BJ (cell line): ENCODE measurements at regions not wholly inside any gene's neighbourhood (a gene's known extent, or its start where the extent isn't known, plus 50 kb on each side); places are given as distances from the start of the nearest gene placed in this dataset.

Experiments
- CTCF ChIA-PET: fragments of 350-600 bp; formaldehyde crosslinking; extraction: SDS; loops from one replicate; lab custom pipeline; 2021; ENCODE audit warnings: antibody characterized with exemption, inconsistent platforms; lab: Yijun Ruan, JAX
- POLR2A ChIA-PET: fragments of 300-600 bp; sonication (Branson Sonifier 250); formaldehyde crosslinking; extraction: SDS; loops from one replicate; lab custom pipeline; 2021; ENCODE audit warnings: antibody characterized with exemption; lab: Charles Lee
- DNase-seq: peaks from one replicate; pipeline ENCODE4 v3.0.0-alpha.2; 2011; ENCODE audit warnings: low read depth
- H3K27me3 ChIP-seq: 2 replicates; pipeline ENCODE4 v1.6.0; 2011; ENCODE audit warnings: low read length; ENCODE audit not compliant: control insufficient read depth, insufficient read depth
- H3K36me3 ChIP-seq: 2 replicates; pipeline ENCODE4 v1.5.1; 2011; ENCODE audit warnings: low read length; ENCODE audit not compliant: control insufficient read depth, insufficient read depth
- H3K4me3 ChIP-seq: 2 replicates; pipeline ENCODE4 v1.5.1; 2011; ENCODE audit warnings: low read depth, mild to moderate bottlenecking, control low read depth, low read length
- CTCF ChIP-seq: IDR thresholded peaks from 2 replicates; pipeline ENCODE4 v1.5.1; 2011; ENCODE audit warnings: low read depth, mild to moderate bottlenecking, control low read depth, inconsistent platforms, low read length, moderate library complexity; ENCODE audit not compliant: insufficient read depth

DNA sequence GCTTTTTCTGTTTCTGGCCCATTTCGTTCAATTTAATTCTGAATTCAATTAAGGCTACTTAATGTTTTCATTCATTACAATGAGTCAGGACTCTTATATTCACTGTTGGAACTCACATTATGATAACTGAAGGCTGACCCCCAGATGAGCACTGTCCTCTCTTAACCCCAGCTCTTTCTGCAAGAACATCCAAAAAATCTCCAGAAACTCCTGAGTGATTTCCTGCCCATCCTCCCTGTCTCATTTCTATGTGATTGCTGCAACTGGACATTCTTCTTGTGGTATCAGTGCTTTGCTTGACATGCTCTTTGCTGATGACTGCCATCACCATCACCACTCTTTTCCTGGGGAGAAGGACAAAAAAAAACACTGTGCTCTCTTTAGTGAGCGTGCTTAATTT is 240.3 kb downstream of the SPRY2 start:
- peak; percentile 22 for DNase-seq
- Histone ChIP-seq H3K27me3 (no peaks in the 10 kb centered on the region), H3K4me3 (no peak overlapping the region), H3K36me3 (no peaks in the 10 kb centered on the region)
- ChIA-PET POLR2A (interaction anchor here (0.5 to 1.0 kb wide), 2 partner anchors 18 to 181 kb away, joined by 3 to 4 read pairs; no protein-coding TSS in a partner anchor), CTCF (no interaction called here)
- TF ChIP-seq CTCF = no peak

DNA sequence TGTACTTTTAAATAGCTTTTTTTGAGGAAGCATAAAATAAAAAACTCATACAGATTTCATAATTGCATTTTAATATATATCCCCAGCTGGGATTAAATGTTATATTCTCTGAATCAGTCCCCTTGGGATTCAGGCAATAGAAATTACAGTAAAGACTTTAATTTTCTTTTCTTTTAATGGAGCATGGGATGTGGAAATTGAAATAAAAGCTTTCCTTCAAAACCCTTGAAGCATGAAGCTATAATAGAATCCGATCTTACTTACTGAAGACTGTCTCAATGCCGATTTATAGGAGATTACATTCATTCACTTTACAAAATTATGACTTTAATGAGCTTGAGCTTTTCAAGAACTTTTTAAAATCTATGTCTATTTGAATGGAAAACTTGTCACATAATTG is 243.4 kb downstream of the SPRY2 start:
- ChIA-PET POLR2A (no interaction called here), CTCF (no interaction called here)
- Histone ChIP-seq H3K36me3 (no peaks in the 10 kb centered on the region), H3K4me3 (no peak overlapping the region), H3K27me3 (no peaks in the 10 kb centered on the region)
- no peak for TF ChIP-seq CTCF
- DNase-seq = no peak

DNA sequence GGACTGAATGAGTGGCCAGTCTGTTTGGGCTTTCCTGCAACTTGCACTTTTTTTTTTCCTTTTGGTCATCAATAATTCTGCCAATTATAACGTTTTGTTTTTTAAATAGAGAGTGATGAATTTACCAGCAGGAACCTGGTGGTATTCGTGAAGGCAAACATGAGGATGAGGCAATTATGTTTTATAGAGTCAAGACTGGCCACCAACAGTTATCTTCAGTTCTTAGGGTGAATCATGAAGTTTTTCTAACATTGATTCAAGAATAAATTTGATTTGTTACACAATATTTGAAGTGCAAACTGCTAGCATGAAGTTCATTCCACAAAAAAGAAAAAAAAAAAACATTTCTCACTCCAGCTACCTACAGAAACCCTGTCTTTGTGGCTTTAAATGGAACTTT is 244.5 kb downstream of the SPRY2 start:
- ChIA-PET POLR2A (no interaction called here), CTCF (no interaction called here)
- Histone ChIP-seq H3K36me3 (no peaks in the 10 kb centered on the region), H3K27me3 (no peaks in the 10 kb centered on the region), H3K4me3 (no peak overlapping the region)
- no peak for TF ChIP-seq CTCF
- DNase-seq = no peak

GRCh38 chr13:80094526-80094925 is 246.4 kb downstream of the SPRY2 start:
- POLR2A ChIA-PET = no interaction called here
- no peak for TF ChIP-seq CTCF
- DNase-seq = no peak
- Histone ChIP-seq H3K27me3 (no peaks in the 10 kb centered on the region), H3K36me3 (no peaks in the 10 kb centered on the region), H3K4me3 (no peak overlapping the region)
- CTCF ChIA-PET = no interaction called here

DNA sequence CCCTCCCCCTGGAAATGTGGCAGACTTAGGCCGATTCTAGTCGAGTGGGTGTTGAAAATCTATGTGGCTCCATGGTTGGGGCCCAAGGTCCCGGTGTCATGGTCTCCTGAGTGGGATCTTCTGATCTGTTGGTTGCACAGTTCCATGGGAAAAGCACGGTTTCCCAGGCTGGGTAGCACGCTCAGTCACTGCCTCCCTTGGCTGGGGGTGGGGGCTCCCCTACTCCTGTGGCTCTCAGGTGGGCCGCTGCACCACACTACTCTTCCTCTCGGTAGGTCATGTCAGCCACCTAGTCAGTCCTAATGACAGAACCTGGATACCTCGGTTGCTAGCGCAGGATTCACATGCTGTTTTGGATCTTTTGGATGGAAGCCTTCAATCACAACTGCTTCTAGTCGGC is 247.0 kb downstream of the SPRY2 start:
- H3K4me3 ChIP-seq = no peak overlapping the region
- ChIA-PET POLR2A (no interaction called here), CTCF (no interaction called here)
- DNase-seq = no peak
- no peaks in the 10 kb centered on the region for H3K27me3 ChIP-seq
- no peaks in the 10 kb centered on the region for H3K36me3 ChIP-seq
- TF ChIP-seq CTCF = no peak
